Skin of body (tissue), 1 donor: ENCODE measurements at regions not wholly inside any gene's neighbourhood (a gene's known extent, or its start where the extent isn't known, plus 50 kb on each side); places are given as distances from the start of the nearest gene placed in this dataset.

Experiments used
- DNase-seq: peaks from one replicate; lab custom pipeline; 2025; lab: John Stamatoyannopoulos, UW

DNA sequence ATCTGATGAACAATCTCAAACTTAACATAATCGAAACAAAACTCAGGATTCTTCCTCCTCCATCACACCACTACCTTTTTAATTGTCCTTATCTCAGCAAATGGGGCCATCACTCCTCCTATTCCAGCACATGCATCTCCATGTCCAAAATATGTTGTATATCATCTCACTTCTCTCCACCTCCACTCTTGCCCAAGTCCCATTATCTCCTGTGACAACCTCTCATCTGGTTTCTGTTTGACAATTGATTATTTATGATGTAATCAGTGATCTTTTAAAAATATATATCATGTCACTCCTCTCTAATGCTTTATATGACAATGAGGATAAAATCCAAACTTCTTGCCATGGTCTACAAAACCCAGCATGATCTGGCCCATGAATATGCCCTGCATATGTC is 200.8 kb upstream of the HMGA2 start:
- no peak for DNase-seq

DNA sequence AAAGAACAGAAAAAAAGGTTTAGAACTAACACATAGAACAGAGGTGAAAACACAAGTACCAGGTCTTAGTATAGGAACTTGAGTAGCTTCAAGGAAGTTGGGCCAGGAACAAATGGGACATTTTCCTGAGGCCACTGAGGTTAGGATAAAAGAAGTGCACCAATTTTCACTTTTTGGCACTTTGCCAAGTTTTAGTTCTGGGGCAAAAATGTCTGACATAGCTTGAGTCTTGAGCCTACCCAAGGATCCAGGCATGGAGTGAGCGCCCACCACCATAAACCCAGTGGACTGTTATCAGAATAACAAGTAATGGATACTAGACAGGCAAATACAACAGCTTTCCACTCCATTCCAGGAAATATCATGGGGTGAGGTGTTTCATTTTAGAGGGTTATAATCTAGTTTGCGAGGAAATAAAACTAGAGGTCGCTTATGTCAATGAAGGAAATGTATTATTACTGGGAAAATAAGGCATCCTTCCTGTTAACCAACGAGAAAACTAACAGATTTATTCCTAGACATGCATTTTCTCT is 199.7 kb upstream of the HMGA2 start:
- DNase-seq: no peak

DNA sequence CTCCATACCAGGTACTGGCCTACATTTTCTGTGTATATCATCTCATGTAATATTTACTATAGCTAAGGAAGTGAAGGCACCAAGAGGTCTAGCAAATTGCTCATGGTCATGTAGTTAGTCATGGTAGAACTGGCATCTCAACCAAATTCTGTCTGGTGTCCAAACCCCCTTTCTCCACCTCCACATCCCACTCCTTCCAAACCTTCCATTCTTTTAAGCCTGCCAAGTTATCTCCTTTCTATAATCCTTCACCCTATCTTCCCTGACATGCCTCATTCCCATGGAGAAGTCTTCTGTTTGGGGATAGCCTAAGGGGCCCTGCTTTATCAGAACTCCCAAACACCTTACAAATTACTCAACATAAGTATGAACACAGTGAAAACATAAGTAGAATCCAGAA is 196.2 kb upstream of the HMGA2 start:
- no peak for DNase-seq

GRCh38 chr12:65630555-65630954 is 193.7 kb upstream of the HMGA2 start:
- DNase-seq: no peak

GRCh38 chr12:65631621-65632111 is 192.6 kb upstream of the HMGA2 start:
- DNase-seq: peak; percentile 90

- DNase-seq: no peak
Measured at GRCh38 chr12:65632131-65632855, 192.0 kb upstream of the HMGA2 start.

DNA sequence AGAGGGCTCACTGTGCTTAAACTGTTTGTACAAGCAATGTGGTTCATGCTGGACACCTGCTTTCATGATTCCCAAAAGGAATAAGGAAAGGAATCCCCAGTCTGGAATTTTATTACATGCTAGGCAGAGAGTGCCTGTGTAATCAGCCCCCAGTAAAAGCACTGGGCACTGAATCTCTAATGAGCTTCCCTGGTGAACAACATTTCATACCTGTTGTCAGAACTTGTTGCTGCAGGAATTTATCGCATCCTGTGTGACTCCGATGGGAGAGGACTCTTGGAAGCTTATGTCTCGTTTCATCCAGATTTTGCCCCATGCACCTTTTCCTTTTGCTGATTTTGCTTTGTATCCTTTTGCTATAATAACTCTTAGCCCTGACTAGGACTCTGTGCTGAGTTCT is 190.2 kb upstream of the HMGA2 start:
- DNase-seq: no peak

DNA sequence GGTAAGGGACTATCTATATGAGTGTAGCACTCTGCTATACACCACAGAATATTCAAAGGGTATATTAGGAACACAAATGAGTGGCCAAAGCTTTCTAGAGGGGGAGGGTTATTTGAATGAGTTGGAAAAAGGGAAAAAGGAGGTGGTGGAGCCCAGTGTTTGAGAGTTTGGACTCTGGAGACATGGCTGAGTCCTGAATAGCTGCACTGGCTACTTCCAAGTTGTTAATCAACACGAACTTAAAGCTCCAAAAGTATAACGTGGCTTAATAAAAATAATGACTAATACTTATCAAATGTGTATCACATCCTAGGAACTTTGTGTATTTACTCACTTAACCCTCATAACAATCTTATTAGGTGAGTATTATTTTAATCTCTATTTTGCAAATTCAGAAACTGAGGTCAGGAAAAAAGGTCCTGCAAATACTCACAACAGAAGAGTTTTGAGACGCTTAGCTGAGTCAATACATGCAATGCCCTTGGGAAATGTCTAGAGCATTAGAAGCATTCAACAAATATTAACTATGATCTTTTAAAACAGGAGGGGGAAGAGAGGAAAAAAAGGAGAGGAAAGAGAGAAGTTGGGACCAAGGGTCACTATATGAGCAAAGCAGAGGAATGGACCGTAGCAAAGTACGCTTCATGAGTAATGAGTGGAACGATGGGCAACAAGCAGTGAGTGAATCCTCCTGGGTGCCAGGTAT is 189.5 kb upstream of the HMGA2 start:
- no peak for DNase-seq

DNA sequence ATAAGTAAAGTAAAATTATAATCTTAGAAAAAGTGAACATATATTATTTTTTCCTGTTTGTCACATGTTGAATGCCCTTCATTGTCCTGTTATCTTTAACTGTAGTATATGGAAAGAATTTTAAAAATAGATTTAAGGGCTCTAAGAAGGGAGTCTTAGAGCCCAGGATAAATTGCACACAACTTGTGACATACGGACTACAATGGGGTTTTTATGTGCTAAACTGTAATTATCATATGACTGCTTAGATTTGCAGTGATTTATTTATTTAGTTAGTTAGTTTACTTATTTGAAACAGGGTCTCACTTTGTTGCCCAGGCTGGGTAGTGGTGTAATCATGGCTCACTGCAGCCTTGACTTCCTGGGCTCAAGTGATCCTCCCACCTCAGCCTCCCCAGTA is 187.8 kb upstream of the HMGA2 start:
- DNase-seq: no peak

DNA sequence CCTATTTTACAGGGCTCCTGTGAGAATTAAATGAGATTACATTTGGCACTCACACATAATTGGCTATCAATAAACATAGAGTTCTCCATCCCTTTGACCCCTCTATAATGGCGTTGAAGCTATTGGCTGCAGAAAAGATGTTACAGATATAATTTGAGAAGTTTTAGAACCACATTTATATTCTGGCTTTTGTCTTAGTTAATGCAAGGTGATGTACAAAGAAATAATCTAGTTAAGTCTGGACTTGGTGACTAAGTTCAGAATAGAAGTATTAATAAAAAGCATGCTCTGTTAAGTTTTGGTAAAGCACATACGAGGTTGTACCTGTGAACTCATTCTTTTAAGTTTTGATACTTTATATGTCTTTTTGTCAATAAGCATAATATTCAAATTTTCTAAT is 187.1 kb upstream of the HMGA2 start:
- DNase-seq: no peak

DNA sequence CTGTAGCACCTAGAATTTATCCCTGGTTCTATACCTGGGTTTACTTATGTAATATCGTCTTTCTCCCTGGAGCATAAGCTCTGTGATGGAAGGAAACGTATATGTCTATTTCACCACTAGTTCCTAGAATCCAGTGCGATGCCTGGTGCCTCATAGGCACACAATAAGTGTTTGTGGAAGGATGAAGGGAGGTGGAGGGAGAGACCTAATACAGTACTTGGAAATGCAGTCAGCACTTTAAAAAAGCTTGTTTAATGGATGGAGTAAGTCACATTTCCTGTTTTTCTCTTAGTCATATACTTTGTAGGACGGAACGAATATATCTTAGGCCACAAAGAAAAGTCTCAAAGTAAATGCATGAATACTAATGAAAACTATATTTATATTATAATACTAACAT is 186.5 kb upstream of the HMGA2 start:
- no peak for DNase-seq

GRCh38 chr12:65638324-65638723 is 186.0 kb upstream of the HMGA2 start:
- no peak for DNase-seq

- peak; percentile 44 for DNase-seq
Measured at GRCh38 chr12:65640489-65640901, 183.8 kb upstream of the HMGA2 start.

GRCh38 chr12:65642061-65642661 is 182.1 kb upstream of the HMGA2 start:
- no peak for DNase-seq

GRCh38 chr12:65643171-65643570 is 181.1 kb upstream of the HMGA2 start:
- DNase-seq: no peak

- DNase-seq: no peak
Measured at GRCh38 chr12:65643595-65644386, 180.5 kb upstream of the HMGA2 start.

DNA sequence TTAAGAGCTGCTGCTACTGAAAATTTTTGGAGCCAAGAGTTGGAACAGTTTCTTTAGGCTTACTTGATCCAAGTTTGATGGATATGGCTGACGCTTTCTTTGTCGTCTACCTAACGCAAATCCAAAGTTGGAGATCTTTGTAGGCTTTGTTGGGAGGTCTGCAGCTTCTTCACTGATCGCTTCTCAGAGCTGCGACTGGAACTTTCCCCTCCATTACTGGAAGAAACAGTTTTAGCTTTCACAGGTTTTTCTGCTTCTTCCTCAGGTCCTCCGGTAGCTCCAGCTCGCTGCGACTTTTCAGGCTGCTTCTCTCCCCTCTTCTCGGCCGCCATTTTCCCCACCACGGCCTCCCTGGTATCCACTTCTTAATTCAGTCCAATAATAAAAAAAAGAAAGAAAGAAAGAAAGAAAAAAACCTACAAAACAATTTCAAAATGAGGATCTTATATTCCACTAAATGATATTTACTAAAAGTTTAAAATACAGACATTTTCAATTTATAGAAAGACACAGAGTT is 178.1 kb upstream of the HMGA2 start:
- DNase-seq: no peak

- no peak for DNase-seq
Measured at GRCh38 chr12:65647074-65647473, 177.2 kb upstream of the HMGA2 start.

DNA sequence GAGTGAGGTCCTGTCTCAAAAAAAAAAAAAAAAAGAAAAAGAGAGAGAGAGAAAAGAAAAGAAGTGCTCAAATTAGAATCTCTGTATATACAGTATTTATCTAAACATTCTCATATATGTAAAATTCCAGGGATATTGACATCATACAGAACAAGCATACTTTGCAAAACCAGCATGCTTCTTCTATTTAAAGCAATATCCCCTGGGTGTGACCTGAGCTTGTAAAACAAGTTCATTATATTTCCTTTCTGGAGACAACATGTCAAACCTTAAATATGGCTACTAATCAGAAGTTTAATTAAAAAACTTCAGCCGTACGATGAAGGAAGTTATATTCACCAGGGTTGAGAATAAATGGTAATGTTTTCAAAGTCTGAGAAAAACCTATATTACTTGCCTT is 175.8 kb upstream of the HMGA2 start:
- no peak for DNase-seq

GRCh38 chr12:65649126-65649525 is 175.2 kb upstream of the HMGA2 start:
- DNase-seq: peak; percentile 39

DNA sequence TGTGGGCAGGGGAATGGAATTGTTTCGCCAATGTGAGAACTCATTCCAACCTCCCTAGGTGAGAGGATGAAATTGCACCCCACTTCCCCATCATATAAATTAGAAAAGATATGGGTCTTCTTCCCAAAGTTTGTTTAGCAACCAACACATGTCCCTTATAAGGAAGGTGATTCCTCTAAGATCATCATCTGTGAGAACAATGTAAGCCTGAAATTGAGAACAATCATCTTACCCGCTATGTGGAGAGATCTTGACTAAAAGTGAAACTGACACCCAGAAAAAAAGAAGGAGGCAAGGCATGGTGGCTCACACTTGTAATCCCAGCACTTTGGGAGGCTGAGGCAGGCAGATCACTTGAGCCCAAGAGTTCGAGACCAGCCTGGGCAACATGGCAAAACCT is 173.2 kb upstream of the HMGA2 start:
- no peak for DNase-seq
